Lower leg skin (tissue), 4 donors: ENCODE measurements at regions not wholly inside any gene's neighbourhood (a gene's known extent, or its start where the extent isn't known, plus 50 kb on each side); places are given as distances from the start of the nearest gene placed in this dataset.

Experiments
- DNase-seq, 2 donors: peaks; one replicate each; pipeline ENCODE4 v3.0.0-alpha.2; 2019; ENCODE audit warnings: low spot score in 2 of 2
- H3K4me3 ChIP-seq: fragments of 200-600 bp; sonication (generic); 2 replicates; pipeline ENCODE4 v1.5.1; 2017; ENCODE audit warnings: mild to moderate bottlenecking, low read depth; ENCODE audit not compliant: poor library complexity, severe bottlenecking
- CTCF ChIP-seq, 3 donors: fragments of 450-650 bp; IDR thresholded peaks; one replicate each; pipeline ENCODE4 v1.5.1; 2016; ENCODE audit warnings: antibody characterized with exemption in 3 of 3, mild to moderate bottlenecking in 3 of 3, moderate library complexity in 2 of 3
- POLR2A ChIP-seq, 2 donors: fragments of 450-650 bp; IDR thresholded peaks; one replicate each; pipeline ENCODE4 v1.6.1; 2016 to 2017; ENCODE audit warnings: antibody characterized with exemption in 2 of 2, mild to moderate bottlenecking in 1 of 2, moderate library complexity in 1 of 2
- WGBS, 2 donors: methylation state at CpG; one replicate each; pipeline ENCODE4 v1.1.5; 2018; 5-methylcytosine and 5-hydroxymethylcytosine counted together
- intact Hi-C: fragments of 100-400 bp; cut with DNase I; formaldehyde crosslinking; loops from one replicate; pipeline ENCODE4 v1.15.0; 2023; ENCODE audit warnings: low total_unique reads

GRCh38 chr9:19656704-19657103 lies 132.1 kb downstream of the SLC24A2 start:
- intact Hi-C loops = no loop called here
- no peak for DNase-seq
- H3K4me3 ChIP-seq = no peak overlapping the region
- whole genome bisulfite sequencing, 2 donors = 80 to 83% methylated on average over 4 of the region's 4 CpGs
- TF ChIP-seq POLR2A (IDR thresholded peaks at IDR 0.05) (no peak), CTCF (IDR thresholded peaks at IDR 0.05) (no peak)

GRCh38 chr9:19651681-19652080 lies 137.2 kb downstream of the SLC24A2 start:
- 91 to 92% methylated on average over 7 of the region's 7 CpGs for WGBS, 2 donors
- intact Hi-C loops = no loop called here
- TF ChIP-seq CTCF (IDR thresholded peaks at IDR 0.05) = no peak
- no peak for TF ChIP-seq POLR2A (IDR thresholded peaks at IDR 0.05)
- no peak overlapping the region for H3K4me3 ChIP-seq
- no peak for DNase-seq

- WGBS, 2 donors = 74 to 78% methylated on average over 2 of the region's 2 CpGs
- intact Hi-C loops = no loop called here
- no peak for TF ChIP-seq POLR2A (IDR thresholded peaks at IDR 0.05)
- no peak for TF ChIP-seq CTCF (IDR thresholded peaks at IDR 0.05)
- DNase-seq = no peak
- H3K4me3 ChIP-seq = no peak overlapping the region
Measured at GRCh38 chr9:19650312-19650711, 138.5 kb downstream of the SLC24A2 start.

- no peak for DNase-seq
- TF ChIP-seq POLR2A (IDR thresholded peaks at IDR 0.05) (no peak), CTCF (IDR thresholded peaks at IDR 0.05) (no peak)
- intact Hi-C loops = no loop called here
- H3K4me3 ChIP-seq = no peak overlapping the region
- WGBS, 2 donors = 71 to 74% methylated on average over 4 of the region's 4 CpGs
Measured at GRCh38 chr9:19649336-19650041, 139.3 kb downstream of the SLC24A2 start.

GRCh38 chr9:19648672-19649071 lies 140.2 kb downstream of the SLC24A2 start:
- DNase-seq = no peak
- WGBS, 2 donors = 44 to 45% methylated on average over 2 of the region's 2 CpGs
- no peak overlapping the region for H3K4me3 ChIP-seq
- no peak for TF ChIP-seq CTCF (IDR thresholded peaks at IDR 0.05)
- no peak for TF ChIP-seq POLR2A (IDR thresholded peaks at IDR 0.05)
- intact Hi-C loops = no loop called here

GRCh38 chr9:19643875-19644274 lies 145.0 kb downstream of the SLC24A2 start:
- intact Hi-C loops = no loop called here
- TF ChIP-seq POLR2A (IDR thresholded peaks at IDR 0.05) = no peak
- no peak for TF ChIP-seq CTCF (IDR thresholded peaks at IDR 0.05)
- DNase-seq = no peak
- no peak overlapping the region for H3K4me3 ChIP-seq
